ENCODE measurements at regions not wholly inside any gene's neighbourhood (a gene's known extent, or its start where the extent isn't known, plus 50 kb on each side); places are given as distances from the start of the nearest gene placed in this dataset.

DNA sequence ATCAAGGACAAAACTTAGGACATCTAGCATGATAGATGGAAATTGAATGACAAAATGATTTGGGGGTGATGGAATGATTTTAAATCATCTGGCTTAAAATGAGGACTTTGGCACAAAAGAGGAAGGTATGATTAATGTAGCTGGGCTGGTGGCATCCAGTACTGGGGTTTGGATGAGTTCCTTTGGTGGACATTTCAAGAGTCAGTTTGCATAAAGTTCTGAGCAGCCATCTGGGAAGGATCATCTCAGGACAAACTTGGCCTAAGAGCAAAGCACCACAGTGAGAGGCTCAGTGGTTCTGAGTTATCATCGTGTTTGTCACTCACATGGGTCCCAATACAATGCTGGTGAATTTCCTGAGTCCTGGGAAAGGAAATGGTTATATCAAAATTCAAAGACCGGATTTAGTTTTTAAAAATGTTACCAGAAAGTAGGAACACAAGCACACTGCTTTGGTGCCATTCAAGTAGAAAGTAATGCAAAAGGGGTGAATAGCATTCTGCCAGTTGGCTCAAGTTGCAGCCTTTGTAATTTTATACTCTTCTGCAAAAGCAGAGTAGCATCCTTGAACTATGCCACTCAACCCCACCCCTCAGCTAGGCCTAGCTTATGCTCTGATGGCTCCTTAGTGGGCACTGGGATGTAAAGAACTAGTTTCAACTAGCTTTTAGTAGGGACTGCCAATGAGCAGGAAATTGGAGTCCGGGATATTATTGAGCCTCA, 219.0 kb downstream of the COG6 start:
- Mint-ChIP-seq H3K4me3 (no peak overlapping the region), H3K27me3 (no peaks in the 10 kb centered on the region), H3K4me1 (no peaks in the 10 kb centered on the region), H3K36me3 (no peaks in the 10 kb centered on the region), H3K9me3 (no peaks in the 10 kb centered on the region), H3K27ac (no peak overlapping the region)
- CTCF ChIA-PET, result no interaction called here
- DNase-seq, result no peak

DNA sequence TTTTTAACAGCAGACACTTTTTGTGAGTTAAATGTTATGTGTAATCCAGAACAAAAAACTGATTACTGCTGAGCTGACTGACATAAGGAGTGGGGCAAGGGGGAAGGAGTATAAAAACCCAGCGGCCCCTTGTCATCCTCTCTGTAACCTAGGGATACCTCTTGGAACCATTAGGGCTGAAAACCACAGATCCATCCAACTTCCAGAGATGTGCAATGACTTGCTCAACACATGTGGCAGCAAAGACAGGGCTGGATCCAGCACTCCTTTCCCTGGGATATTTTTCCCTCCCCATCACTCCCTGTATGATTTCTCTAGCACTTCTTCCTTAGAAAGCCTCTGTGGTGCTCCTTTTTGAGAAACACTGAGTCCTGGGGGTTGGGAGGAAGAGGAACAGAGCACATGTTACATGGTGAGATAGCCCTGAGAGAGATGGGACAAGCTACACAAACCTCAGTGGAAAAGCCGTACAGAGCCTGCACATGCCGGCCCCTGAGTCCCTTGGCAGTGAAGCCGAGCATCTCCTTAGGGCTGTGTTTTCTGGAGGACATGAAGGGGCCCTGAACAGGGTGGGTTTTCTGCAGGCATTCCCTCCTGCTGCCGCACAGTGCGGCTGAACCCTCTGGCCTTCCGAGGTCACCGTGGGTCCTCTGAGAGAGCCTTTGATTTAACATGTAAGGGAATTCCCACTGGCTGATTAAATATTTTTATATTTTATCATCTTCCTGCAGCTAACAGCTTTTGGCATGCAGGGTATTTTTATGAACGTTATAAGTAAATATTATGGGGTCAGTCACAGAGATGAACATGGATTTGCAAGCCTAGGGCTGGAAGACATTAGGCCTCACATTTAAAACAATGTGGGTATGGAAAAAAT, 219.9 kb downstream of the COG6 start:
- Mint-ChIP-seq H3K9me3 (no peaks in the 10 kb centered on the region), H3K36me3 (no peaks in the 10 kb centered on the region), H3K4me1 (no peaks in the 10 kb centered on the region), H3K4me3 (no peak overlapping the region), H3K27me3 (no peaks in the 10 kb centered on the region), H3K27ac (no peak overlapping the region)
- CTCF ChIA-PET, result no interaction called here
- DNase-seq, result no peak

DNA sequence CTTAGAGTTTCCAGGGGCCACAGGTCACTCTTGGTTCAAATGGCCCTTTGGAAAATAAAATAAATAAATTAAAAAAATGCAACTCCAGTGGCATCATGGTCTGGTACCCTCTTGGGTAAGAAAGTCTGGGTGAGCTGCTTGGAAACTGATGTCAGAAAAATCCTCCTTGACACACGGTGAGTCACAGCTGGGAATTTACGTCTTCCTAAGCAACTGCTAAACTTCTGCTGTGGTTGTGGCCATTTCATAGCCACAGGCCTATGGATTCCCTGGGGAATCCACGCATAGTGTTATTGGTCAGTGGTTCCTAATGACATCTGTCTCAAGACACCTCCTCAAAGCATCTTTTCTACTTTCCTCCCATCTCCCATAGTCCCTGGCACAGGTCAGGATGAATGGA, 220.8 kb downstream of the COG6 start:
- Mint-ChIP-seq H3K4me1 (no peaks in the 10 kb centered on the region), H3K27me3 (no peaks in the 10 kb centered on the region), H3K9me3 (no peaks in the 10 kb centered on the region), H3K36me3 (no peaks in the 10 kb centered on the region), H3K4me3 (no peak overlapping the region), H3K27ac (no peak overlapping the region)
- DNase-seq, result no peak
- CTCF ChIA-PET, result no interaction called here

DNA sequence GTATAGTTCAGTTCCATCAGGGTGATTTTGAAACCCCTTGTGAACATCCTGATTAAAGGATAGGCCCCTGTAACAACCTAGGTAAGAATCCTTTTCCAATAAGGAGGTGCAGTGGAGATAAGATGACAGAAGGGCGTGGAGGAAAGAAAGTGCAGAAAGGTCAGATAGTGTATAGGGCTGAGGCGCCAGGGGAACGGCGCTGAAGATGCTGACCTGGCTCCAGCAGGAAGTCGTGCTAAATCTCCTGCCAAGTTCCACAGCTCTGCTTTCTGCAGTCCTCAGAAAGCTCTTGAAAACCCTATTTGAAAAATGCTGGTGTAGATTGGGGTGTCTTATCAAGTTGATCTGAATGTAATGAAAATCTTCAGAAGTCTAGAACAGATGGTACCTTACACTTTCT, 221.7 kb downstream of the COG6 start:
- H3K27ac Mint-ChIP-seq, result no peak overlapping the region
- CTCF ChIA-PET, result no interaction called here

DNA sequence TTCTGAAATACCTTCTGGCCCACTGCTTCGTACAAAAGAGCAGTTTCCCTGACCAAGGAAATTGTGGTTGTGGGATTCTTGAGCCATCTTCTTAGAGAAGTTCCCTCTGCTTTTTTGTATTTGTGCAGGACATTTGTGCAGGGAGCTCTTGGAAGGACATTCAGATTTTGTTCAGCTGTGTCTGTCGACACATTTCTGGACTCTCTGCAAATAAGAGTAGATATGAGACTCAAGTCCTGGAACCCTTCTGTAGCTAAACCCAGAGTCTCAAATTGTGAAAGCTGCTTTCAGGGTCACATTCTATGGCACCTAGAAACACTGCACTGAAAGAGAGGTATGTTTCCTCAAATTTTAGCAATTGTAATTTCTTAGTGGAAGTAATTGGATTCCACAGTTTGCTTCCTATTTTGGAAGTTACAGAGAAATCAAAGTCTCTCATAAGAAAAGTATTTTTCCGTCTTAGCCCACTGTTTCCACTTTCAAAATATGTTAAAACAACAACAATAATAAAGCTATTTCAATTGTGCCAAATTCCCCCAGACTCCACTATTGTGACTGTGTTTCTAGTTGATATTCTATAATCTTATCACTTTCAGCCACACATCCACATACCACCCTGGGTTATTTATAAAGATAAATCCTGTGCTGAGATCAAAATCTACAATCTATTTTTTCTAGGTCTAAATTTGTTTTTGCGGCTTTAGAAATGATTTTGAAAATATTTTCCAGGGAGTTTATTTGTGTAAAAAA, 224.0 kb downstream of the COG6 start:
- peaks cover 21% of the 10 kb centered on the region for H3K9me3 Mint-ChIP-seq
- peaks cover 11% of the 10 kb centered on the region for H3K36me3 Mint-ChIP-seq
- H3K27ac Mint-ChIP-seq, result no peak overlapping the region
- no peak overlapping the region for H3K4me3 Mint-ChIP-seq
- H3K27me3 Mint-ChIP-seq, result peaks cover 8% of the 10 kb centered on the region
- H3K4me1 Mint-ChIP-seq, result no peaks in the 10 kb centered on the region
- no peak for DNase-seq
- CTCF ChIA-PET, result no interaction called here

More for the DNA sequence above, 221.7 kb downstream of the COG6 start:
- no peaks in the 10 kb centered on the region for H3K4me1 Mint-ChIP-seq
- H3K9me3 Mint-ChIP-seq, result peaks cover 4% of the 10 kb centered on the region
- DNase-seq, result no peak
- H3K4me3 Mint-ChIP-seq, result no peak overlapping the region
- H3K27me3 Mint-ChIP-seq, result peaks cover under 1% of the 10 kb centered on the region
- H3K36me3 Mint-ChIP-seq, result no peaks in the 10 kb centered on the region

DNA sequence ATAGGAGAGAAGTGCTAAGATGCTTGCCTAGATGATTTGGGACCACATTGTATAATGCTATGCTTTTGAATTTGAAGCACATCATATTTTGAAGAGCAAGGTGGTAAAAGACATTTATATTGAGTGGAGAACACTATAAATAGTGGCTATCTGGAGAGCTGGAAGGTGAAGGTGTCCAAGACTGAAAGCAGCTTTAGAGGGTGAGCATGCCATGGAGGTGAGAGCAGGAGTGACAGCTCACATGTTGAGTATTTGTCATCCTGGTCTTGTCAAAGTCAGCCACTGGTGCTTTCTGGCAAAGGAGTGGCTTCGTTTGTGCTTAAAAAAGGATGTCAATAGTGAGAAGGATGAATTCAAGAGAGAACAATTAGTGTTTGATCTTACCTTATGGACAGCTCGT, 225.9 kb downstream of the COG6 start:
- CTCF ChIA-PET, result no interaction called here
- DNase-seq, result no peak
- no peak overlapping the region for H3K4me3 Mint-ChIP-seq
- no peaks in the 10 kb centered on the region for H3K4me1 Mint-ChIP-seq
- H3K27ac Mint-ChIP-seq, result no peak overlapping the region
- H3K27me3 Mint-ChIP-seq, result peaks cover 8% of the 10 kb centered on the region
- peaks cover 21% of the 10 kb centered on the region for H3K9me3 Mint-ChIP-seq
- peaks cover 11% of the 10 kb centered on the region for H3K36me3 Mint-ChIP-seq

DNA sequence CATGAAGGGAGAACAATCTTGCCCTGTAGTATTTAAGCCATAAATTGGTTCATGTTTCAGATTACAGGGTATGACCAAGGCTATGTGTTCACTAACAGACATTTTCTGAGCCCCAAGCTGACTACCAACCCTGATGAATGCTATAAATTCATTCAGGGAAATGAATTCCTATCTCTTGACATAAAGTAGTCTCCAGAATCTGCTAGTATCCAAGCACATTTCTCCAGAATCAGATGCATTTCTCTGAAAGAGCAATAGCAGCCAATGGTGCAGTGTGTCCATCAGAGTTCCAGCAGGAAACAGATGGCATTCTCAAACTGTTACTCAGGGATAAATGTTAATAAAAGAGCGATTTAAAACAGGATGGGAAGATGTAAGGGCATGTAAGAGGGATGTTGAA, 226.4 kb downstream of the COG6 start:
- H3K9me3 Mint-ChIP-seq, result peaks cover 21% of the 10 kb centered on the region
- H3K27ac Mint-ChIP-seq, result no peak overlapping the region
- H3K4me3 Mint-ChIP-seq, result no peak overlapping the region
- no peaks in the 10 kb centered on the region for H3K4me1 Mint-ChIP-seq
- peaks cover 11% of the 10 kb centered on the region for H3K36me3 Mint-ChIP-seq
- CTCF ChIA-PET, result no interaction called here
- peaks cover 8% of the 10 kb centered on the region for H3K27me3 Mint-ChIP-seq
- DNase-seq, result no peak

DNA sequence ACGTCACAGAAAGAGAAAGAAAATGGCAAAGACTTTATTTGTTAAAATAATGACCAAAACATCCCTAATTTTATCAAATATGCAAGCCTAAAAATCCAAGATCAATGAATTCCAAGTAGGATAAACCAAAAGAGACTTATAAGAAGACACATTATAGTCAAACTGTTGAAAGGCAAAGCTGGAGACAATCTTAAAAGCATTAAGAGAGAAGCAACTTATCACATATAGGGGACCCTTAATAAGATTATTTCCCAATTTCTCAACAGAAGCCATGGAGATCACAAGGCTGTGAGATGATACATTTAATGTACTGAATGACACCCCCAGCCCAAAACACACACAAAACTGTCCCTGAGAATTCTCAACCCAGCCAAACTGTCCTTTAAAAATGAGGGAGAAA, 228.7 kb downstream of the COG6 start:
- Mint-ChIP-seq H3K9me3 (peaks cover 21% of the 10 kb centered on the region), H3K4me3 (no peak overlapping the region), H3K36me3 (peaks cover 11% of the 10 kb centered on the region), H3K27ac (no peak overlapping the region), H3K4me1 (no peaks in the 10 kb centered on the region), H3K27me3 (peaks cover 8% of the 10 kb centered on the region)
- CTCF ChIA-PET, result interaction anchor here (0.6 kb wide), 1 partner anchor 200 kb away, joined by 3 read pairs; no protein-coding TSS in a partner anchor
- DNase-seq, result no peak

DNA sequence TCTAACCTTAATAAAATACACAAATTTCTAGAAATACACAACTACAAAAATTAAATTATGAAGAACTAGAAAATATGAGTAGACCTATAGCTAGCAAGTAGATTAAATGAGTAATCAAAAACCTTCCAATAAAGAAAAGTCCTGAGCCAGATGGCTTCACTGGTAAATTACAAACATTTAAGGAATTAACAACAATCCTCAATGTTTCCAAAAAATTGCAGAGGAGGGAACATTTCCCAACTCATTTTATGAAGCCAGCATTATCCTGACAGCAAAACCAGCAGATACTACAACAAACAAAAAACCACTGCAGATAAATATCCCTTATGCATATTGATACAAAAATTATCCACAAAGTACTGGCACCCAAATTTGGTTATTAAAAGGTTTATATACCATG, 230.9 kb downstream of the COG6 start:
- Mint-ChIP-seq H3K36me3 (peaks cover 11% of the 10 kb centered on the region), H3K27ac (no peak overlapping the region), H3K4me1 (peaks cover 4% of the 10 kb centered on the region), H3K9me3 (peaks cover 21% of the 10 kb centered on the region), H3K27me3 (peaks cover 8% of the 10 kb centered on the region), H3K4me3 (no peak overlapping the region)
- CTCF ChIA-PET, result no interaction called here
- DNase-seq, result no peak

DNA sequence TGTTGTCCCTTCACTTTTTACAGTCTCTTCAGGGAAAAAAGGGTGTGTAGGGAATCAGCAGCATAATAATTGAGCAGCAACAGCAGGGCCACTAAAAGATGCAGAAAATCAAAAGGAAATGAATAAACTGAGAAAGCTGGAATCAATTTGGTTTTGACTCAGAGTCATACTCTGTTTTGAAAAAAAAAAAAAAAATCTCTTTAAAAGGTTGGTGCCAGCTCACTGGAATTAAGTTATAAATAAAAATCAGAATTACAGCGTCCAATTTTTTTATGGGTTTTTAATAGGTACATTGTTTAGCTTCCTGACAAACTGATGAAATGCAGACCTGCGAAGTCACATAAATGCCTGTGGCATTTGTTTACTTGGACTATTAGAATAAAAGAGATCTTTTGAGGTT, 231.9 kb downstream of the COG6 start:
- Mint-ChIP-seq H3K4me1 (peaks cover 13% of the 10 kb centered on the region), H3K9me3 (peaks cover 16% of the 10 kb centered on the region), H3K27ac (no peak overlapping the region), H3K4me3 (no peak overlapping the region), H3K27me3 (peaks cover 5% of the 10 kb centered on the region), H3K36me3 (peaks cover 11% of the 10 kb centered on the region)
- no peak for DNase-seq
- CTCF ChIA-PET, result no interaction called here

DNA sequence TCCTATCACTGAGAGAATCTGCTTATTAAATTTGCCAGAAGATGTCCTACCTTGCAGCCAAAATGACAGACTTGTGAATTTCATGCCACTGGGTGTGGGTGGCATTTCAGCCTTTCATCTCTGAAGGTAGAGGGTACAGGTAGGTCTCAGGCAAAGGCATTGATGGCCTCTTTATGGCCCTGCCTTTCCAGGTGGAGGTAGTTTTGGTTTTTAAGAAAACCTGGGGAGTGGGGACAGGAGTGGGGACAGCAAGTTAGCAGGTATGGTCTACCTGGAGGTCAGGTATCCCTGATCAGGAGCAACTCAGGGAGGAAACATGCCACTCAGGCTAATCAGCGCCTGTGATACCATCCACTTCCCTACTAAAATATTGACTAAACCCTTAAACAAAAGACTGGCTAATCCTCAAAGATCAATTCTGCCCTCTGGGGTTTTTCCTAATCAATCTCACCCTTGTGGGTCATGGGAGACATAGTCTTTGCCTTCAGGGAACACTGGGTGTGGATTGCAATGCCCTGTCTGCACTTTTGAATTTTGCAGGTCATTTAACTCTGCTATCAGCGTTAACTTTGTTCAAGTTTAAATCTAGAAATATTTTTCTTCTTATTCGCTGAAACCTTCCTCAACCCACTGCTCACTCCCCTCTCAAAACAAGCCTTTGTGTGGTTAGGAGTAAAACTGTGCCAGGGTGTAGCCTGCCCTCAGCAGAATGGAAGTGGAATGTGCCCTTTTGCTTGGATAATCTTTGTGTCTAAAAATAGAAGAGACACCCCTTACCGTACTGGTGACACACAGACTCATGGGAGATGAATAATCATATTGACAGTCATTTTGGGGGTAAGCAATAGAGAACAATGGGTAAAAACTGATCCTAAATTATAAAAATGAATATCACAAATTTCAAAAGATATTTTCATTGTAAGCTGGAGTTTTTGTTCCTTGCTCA, 233.7 kb downstream of the COG6 start:
- peaks cover 27% of the 10 kb centered on the region for H3K4me1 Mint-ChIP-seq
- CTCF ChIA-PET, result no interaction called here
- no peak overlapping the region for H3K4me3 Mint-ChIP-seq
- no peak overlapping the region for H3K27ac Mint-ChIP-seq
- H3K9me3 Mint-ChIP-seq, result peaks cover 4% of the 10 kb centered on the region
- no peak for DNase-seq
- H3K27me3 Mint-ChIP-seq, result no peaks in the 10 kb centered on the region
- peaks cover 2% of the 10 kb centered on the region for H3K36me3 Mint-ChIP-seq

DNA sequence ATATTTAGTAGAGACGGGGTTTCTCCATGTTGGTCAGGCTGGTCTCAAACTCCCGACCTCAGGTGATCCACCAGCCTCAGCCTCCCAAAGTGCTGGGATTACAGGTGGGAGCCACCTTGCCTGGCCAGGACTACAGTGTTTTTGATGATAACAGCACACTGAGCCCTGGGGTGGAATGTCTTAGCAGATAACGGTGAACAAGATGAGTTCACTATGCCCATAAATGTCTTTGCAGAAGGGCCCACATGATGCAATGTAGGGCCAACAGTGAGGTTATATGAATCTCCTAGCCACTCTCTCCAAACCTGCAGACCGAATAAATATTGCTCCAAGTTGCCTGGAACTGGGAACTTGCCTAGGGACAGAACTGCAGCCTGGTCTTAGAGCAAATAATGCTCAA, 235.1 kb downstream of the COG6 start:
- Mint-ChIP-seq H3K36me3 (no peaks in the 10 kb centered on the region), H3K4me3 (no peak overlapping the region)

DNA sequence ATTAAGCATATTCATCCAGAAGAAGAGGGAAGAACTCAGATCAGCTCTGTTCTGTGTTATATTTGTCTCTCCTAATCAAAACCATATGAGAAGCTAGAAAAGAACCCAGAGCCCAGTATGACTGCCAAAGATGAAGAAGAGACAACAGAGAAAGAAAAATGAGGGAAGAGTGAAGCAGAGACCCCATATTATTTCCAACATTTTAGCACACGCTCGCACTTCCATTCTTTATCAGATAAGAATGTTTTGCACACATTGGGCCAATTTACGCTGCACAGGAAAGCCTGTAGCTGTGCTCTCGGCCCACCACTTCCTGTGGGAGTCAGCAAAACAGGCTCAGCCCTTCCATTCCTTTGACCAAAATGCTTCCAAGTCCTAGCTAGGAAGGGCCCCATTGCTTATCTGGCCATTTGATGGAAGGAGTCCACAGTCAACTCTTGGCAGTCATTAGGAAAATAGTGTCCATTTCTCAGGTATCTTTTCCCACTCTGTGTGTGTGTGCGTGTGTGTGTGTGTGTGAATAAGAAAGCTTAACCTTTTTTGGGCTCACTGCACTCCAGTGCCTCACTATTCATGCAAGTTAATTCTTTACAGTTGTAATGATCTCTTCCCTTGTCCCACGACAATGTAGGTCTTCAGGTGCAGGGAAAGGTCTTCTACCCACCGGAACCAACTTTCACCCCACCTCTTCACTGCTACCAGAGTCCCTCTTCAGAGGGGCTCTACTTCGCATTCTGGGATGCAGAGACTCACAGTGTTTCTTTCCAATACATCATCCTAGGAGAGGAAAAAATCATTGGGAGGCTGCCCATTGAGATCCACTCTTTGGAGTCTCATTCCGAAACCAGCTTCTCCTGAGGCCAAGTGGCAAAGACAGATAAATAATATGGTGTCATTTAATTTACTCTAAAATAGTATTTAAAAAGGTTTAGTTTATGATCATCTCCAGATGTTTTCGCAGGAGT, 237.5 kb downstream of the COG6 start:
- CTCF ChIA-PET, result interaction anchor here (1.7 kb wide), 1 partner anchor 46 kb away, joined by 3 read pairs; no protein-coding TSS in a partner anchor
- Mint-ChIP-seq H3K4me1 (peaks cover 27% of the 10 kb centered on the region), H3K4me3 (peak overlapping the region; percentile 6), H3K36me3 (no peaks in the 10 kb centered on the region), H3K27me3 (no peaks in the 10 kb centered on the region), H3K27ac (peak overlapping the region; percentile 64), H3K9me3 (no peaks in the 10 kb centered on the region)
- peak; percentile 48 for DNase-seq

More for the DNA sequence above, 235.1 kb downstream of the COG6 start:
- DNase-seq, result no peak
- Mint-ChIP-seq H3K4me1 (peaks cover 27% of the 10 kb centered on the region), H3K27me3 (no peaks in the 10 kb centered on the region), H3K27ac (no peak overlapping the region), H3K9me3 (no peaks in the 10 kb centered on the region)
- CTCF ChIA-PET, result no interaction called here
